KMS-11 (cell line): ENCODE measurements at regions not wholly inside any gene's neighbourhood (a gene's known extent, or its start where the extent isn't known, plus 50 kb on each side); places are given as distances from the start of the nearest gene placed in this dataset.
A peak's percentile ranks its signal among the peaks of the same experiment; 100 is the strongest.

Experiments
- H2AFZ ChIP-seq: fragments of 200-600 bp; sonication (generic); 2 replicates; pipeline ENCODE4 v1.6.1; 2016; ENCODE audit warnings: antibody characterized with exemption, mixed run types, low read depth
- H3K27ac ChIP-seq: fragments of 200-600 bp; sonication (generic); 2 replicates; pipeline ENCODE4 v1.6.1; 2016; ENCODE audit warnings: mild to moderate bottlenecking, mixed run types
- H3K27me3 ChIP-seq: fragments of 200-600 bp; sonication (generic); 2 replicates; pipeline ENCODE4 v1.6.1; 2017; ENCODE audit warnings: mild to moderate bottlenecking, low read depth, mixed run types, moderate library complexity; ENCODE audit not compliant: insufficient read depth
- H3K36me3 ChIP-seq: fragments of 200-600 bp; sonication (generic); 2 replicates; pipeline ENCODE4 v1.6.1; 2017; ENCODE audit warnings: mild to moderate bottlenecking, mixed run types; ENCODE audit not compliant: insufficient read depth
- H3K4me1 ChIP-seq: fragments of 200-600 bp; sonication (generic); 2 replicates; pipeline ENCODE4 v1.6.1; 2016; ENCODE audit warnings: mild to moderate bottlenecking, low read depth, mixed run types; ENCODE audit not compliant: poor library complexity, severe bottlenecking
- H3K4me2 ChIP-seq: fragments of 200-600 bp; sonication (generic); 2 replicates; pipeline ENCODE4 v1.7.0; 2016; ENCODE audit warnings: mild to moderate bottlenecking, mixed run types
- H3K4me3 ChIP-seq: fragments of 200-600 bp; sonication (generic); IDR thresholded peaks from 2 replicates; pipeline ENCODE4 v1.6.1; 2017; ENCODE audit warnings: low read depth, low read length, mixed read lengths; ENCODE audit not compliant: insufficient read depth
- H3K79me2 ChIP-seq: fragments of 200-600 bp; sonication (generic); 2 replicates; pipeline ENCODE4 v1.6.1; 2016; ENCODE audit warnings: low read depth, mixed run types; ENCODE audit not compliant: insufficient read depth
- H3K9ac ChIP-seq: fragments of 200-600 bp; sonication (generic); 2 replicates; pipeline ENCODE4 v1.6.1; 2016; ENCODE audit warnings: mild to moderate bottlenecking, mixed run types
- H4K20me1 ChIP-seq: fragments of 200-600 bp; sonication (generic); 2 replicates; pipeline ENCODE4 v1.6.1; 2016; ENCODE audit warnings: mild to moderate bottlenecking, mixed run types; ENCODE audit not compliant: insufficient read depth
- TF ChIP-seq, protein P1 (sequence below): fragments of 200-600 bp; sonication (generic); conservative IDR thresholded peaks from 2 replicates; pipeline ENCODE4 v1.6.1; 2017; ENCODE audit warnings: low read depth, mild to moderate bottlenecking, antibody characterized with exemption, low read length, moderate library complexity, mixed read lengths

DNA sequence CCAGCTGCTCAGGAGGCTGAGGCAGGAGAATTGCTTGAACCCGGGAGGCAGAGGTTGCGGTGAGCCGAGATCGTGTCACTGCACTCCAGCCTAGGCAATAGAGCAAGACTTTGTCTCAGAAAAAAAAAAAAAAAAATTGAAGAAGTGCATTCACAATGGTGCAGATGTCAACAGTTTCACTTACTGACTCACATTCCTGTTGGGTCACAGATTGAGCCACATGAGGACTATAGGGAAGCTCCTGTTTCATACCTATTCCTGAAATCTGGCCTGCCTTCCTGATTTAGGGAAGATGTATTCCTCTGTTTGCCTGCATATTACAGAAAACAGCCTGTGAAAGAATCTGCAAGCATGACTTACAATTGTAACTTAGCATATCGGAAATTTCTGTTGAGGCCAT lies 78.2 kb downstream of the AKR1C4 start:
- Histone ChIP-seq H3K36me3 (no peaks in the 10 kb centered on the region), H4K20me1 (no peaks in the 10 kb centered on the region), H3K4me3 (no peak overlapping the region), H3K4me2 (no peak overlapping the region), H2AFZ (no peak overlapping the region), H3K4me1 (no peaks in the 10 kb centered on the region), H3K9ac (no peak overlapping the region), H3K27me3 (no peaks in the 10 kb centered on the region), H3K27ac (no peak overlapping the region), H3K79me2 (no peaks in the 10 kb centered on the region)
- TF ChIP-seq, protein P1, sequence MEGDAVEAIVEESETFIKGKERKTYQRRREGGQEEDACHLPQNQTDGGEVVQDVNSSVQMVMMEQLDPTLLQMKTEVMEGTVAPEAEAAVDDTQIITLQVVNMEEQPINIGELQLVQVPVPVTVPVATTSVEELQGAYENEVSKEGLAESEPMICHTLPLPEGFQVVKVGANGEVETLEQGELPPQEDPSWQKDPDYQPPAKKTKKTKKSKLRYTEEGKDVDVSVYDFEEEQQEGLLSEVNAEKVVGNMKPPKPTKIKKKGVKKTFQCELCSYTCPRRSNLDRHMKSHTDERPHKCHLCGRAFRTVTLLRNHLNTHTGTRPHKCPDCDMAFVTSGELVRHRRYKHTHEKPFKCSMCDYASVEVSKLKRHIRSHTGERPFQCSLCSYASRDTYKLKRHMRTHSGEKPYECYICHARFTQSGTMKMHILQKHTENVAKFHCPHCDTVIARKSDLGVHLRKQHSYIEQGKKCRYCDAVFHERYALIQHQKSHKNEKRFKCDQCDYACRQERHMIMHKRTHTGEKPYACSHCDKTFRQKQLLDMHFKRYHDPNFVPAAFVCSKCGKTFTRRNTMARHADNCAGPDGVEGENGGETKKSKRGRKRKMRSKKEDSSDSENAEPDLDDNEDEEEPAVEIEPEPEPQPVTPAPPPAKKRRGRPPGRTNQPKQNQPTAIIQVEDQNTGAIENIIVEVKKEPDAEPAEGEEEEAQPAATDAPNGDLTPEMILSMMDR, result no peak

DNA sequence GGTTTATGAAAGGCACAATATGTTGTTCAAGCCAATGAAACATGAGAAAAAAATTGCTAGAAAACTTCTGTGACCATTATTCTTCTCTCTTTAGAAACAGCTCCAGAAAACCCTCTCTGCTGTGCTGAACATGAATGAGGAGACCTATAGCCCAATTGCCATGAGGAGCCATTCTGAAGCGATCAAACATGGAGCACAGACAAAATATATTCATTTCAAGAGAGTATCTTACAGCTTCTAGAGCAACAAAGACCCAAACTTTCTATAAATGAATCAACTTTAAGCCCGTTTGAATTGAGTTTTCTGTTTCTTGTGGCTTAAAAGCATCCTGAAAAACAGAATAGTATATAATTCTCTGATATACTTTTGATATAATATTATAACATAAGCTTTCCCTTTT lies 83.4 kb upstream of the UCN3 start:
- H4K20me1 ChIP-seq, result no peaks in the 10 kb centered on the region
- no peak overlapping the region for H3K4me3 ChIP-seq
- no peak overlapping the region for H3K4me2 ChIP-seq
- H3K27ac ChIP-seq, result no peak overlapping the region
- TF ChIP-seq, protein P1, result no peak
- H3K27me3 ChIP-seq, result no peaks in the 10 kb centered on the region
- no peak overlapping the region for H2AFZ ChIP-seq
- no peaks in the 10 kb centered on the region for H3K36me3 ChIP-seq
- H3K4me1 ChIP-seq, result no peaks in the 10 kb centered on the region
- no peak overlapping the region for H3K9ac ChIP-seq
- no peaks in the 10 kb centered on the region for H3K79me2 ChIP-seq

DNA sequence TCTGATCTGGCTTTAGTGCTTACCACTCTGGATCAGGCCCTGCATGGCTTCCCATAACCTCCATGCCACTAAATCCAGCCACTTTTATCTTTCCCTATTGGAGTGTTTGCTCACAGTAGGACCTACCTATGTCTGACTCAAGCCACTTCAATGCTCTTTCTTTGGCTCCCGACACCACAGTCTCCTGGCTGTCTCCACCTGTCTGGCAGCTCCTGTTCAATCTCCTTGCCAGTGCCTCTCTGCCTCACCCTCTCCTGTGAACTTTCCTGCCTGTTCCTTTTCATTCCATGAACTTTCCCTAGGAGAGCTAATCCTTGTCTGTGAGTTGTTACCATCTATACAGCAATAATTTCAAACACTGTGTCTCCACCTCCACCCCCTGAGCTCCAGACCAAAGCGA lies 82.6 kb upstream of the UCN3 start:
- no peak overlapping the region for H2AFZ ChIP-seq
- H3K27ac ChIP-seq, result no peak overlapping the region
- no peak overlapping the region for H3K4me2 ChIP-seq
- TF ChIP-seq, protein P1, result no peak
- no peaks in the 10 kb centered on the region for H4K20me1 ChIP-seq
- H3K9ac ChIP-seq, result no peak overlapping the region
- H3K27me3 ChIP-seq, result no peaks in the 10 kb centered on the region
- H3K4me1 ChIP-seq, result no peaks in the 10 kb centered on the region
- H3K4me3 ChIP-seq, result no peak overlapping the region
- no peaks in the 10 kb centered on the region for H3K79me2 ChIP-seq
- no peaks in the 10 kb centered on the region for H3K36me3 ChIP-seq

GRCh38 chr10:5283305-5284158 lies 81.2 kb upstream of the UCN3 start:
- Histone ChIP-seq H3K27ac (no peak overlapping the region), H3K9ac (no peak overlapping the region), H3K4me3 (no peak overlapping the region), H3K79me2 (no peaks in the 10 kb centered on the region), H3K36me3 (no peaks in the 10 kb centered on the region), H2AFZ (no peak overlapping the region), H3K4me2 (no peak overlapping the region), H3K27me3 (no peaks in the 10 kb centered on the region), H4K20me1 (no peaks in the 10 kb centered on the region), H3K4me1 (no peaks in the 10 kb centered on the region)
- TF ChIP-seq, protein P1, result peak; percentile 78
